ENCODE measurements at regions not wholly inside any gene's neighbourhood (a gene's known extent, or its start where the extent isn't known, plus 50 kb on each side); places are given as distances from the start of the nearest gene placed in this dataset.

- no peak overlapping the region for H3K4me3 ChIP-seq (ENCODE audit: insufficient read depth, low read depth, low read length)
- no peaks in the 10 kb centered on the region for H3K36me3 ChIP-seq (replicated peaks; ENCODE audit: control insufficient read depth, insufficient read depth, low read length)
- DNase-seq: no peak
- no peaks in the 10 kb centered on the region for H3K27me3 ChIP-seq (ENCODE audit: control insufficient read depth, insufficient read depth, low read length)
Observed at GRCh38 chr7:98679741-98680140, 62.7 kb downstream of the NPTX2 start.

GRCh38 chr7:98681511-98681910 is 64.4 kb downstream of the NPTX2 start:
- H3K36me3 ChIP-seq (replicated peaks; ENCODE audit: control insufficient read depth, insufficient read depth, low read length): no peaks in the 10 kb centered on the region
- DNase-seq: no peak
- H3K4me3 ChIP-seq (ENCODE audit: insufficient read depth, low read depth, low read length): no peak overlapping the region
- no peaks in the 10 kb centered on the region; the same call in 1 of the 2 replicates for H3K27me3 ChIP-seq (ENCODE audit: control insufficient read depth, insufficient read depth, low read length)

- Histone ChIP-seq H3K4me3 (ENCODE audit: insufficient read depth, low read depth, low read length) (no peak overlapping the region), H3K36me3 (replicated peaks; ENCODE audit: control insufficient read depth, insufficient read depth, low read length) (no peaks in the 10 kb centered on the region), H3K27me3 (ENCODE audit: control insufficient read depth, insufficient read depth, low read length) (no peaks in the 10 kb centered on the region; the same call in 1 of the 2 replicates)
- DNase-seq: no peak
Observed at GRCh38 chr7:98681951-98682350, 64.9 kb downstream of the NPTX2 start.

- no peak for DNase-seq
- no peak overlapping the region for H3K4me3 ChIP-seq (ENCODE audit: insufficient read depth, low read depth, low read length)
- no peaks in the 10 kb centered on the region; the same call in 1 of the 2 replicates for H3K27me3 ChIP-seq (ENCODE audit: control insufficient read depth, insufficient read depth, low read length)
- H3K36me3 ChIP-seq (replicated peaks; ENCODE audit: control insufficient read depth, insufficient read depth, low read length): no peaks in the 10 kb centered on the region
Observed at GRCh38 chr7:98683514-98683913, 66.4 kb downstream of the NPTX2 start.

- H3K4me3 ChIP-seq (ENCODE audit: insufficient read depth, low read depth, low read length): no peak overlapping the region
- H3K36me3 ChIP-seq (replicated peaks; ENCODE audit: control insufficient read depth, insufficient read depth, low read length): no peaks in the 10 kb centered on the region
- no peaks in the 10 kb centered on the region; the same call in 1 of the 2 replicates for H3K27me3 ChIP-seq (ENCODE audit: control insufficient read depth, insufficient read depth, low read length)
- DNase-seq: no peak
Observed at GRCh38 chr7:98685541-98685940, 68.5 kb downstream of the NPTX2 start.

GRCh38 chr7:98686466-98687080 is 69.5 kb downstream of the NPTX2 start:
- Histone ChIP-seq H3K4me3 (ENCODE audit: insufficient read depth, low read depth, low read length) (no peak overlapping the region), H3K36me3 (replicated peaks; ENCODE audit: control insufficient read depth, insufficient read depth, low read length) (no peaks in the 10 kb centered on the region), H3K27me3 (ENCODE audit: control insufficient read depth, insufficient read depth, low read length) (no peaks in the 10 kb centered on the region; the same call in 1 of the 2 replicates)
- DNase-seq: no peak

GRCh38 chr7:98687111-98687751 is 70.1 kb downstream of the NPTX2 start:
- DNase-seq: no peak
- Histone ChIP-seq H3K4me3 (ENCODE audit: insufficient read depth, low read depth, low read length) (no peak overlapping the region), H3K27me3 (ENCODE audit: control insufficient read depth, insufficient read depth, low read length) (no peaks in the 10 kb centered on the region; the same call in 1 of the 2 replicates), H3K36me3 (replicated peaks; ENCODE audit: control insufficient read depth, insufficient read depth, low read length) (no peaks in the 10 kb centered on the region)

- DNase-seq: no peak
- H3K36me3 ChIP-seq (replicated peaks; ENCODE audit: control insufficient read depth, insufficient read depth, low read length): no peaks in the 10 kb centered on the region
- no peaks in the 10 kb centered on the region for H3K27me3 ChIP-seq (ENCODE audit: control insufficient read depth, insufficient read depth, low read length)
- H3K4me3 ChIP-seq (ENCODE audit: insufficient read depth, low read depth, low read length): no peak overlapping the region
Observed at GRCh38 chr7:98691619-98692018, 74.5 kb downstream of the NPTX2 start.

- no peaks in the 10 kb centered on the region for H3K27me3 ChIP-seq (ENCODE audit: control insufficient read depth, insufficient read depth, low read length)
- H3K4me3 ChIP-seq (ENCODE audit: insufficient read depth, low read depth, low read length): no peak overlapping the region
- DNase-seq: no peak
- H3K36me3 ChIP-seq (replicated peaks; ENCODE audit: control insufficient read depth, insufficient read depth, low read length): no peaks in the 10 kb centered on the region
Observed at GRCh38 chr7:98697083-98697482, 80.0 kb downstream of the NPTX2 start.

- H3K27me3 ChIP-seq (ENCODE audit: control insufficient read depth, insufficient read depth, low read length): no peaks in the 10 kb centered on the region
- no peak overlapping the region for H3K4me3 ChIP-seq (ENCODE audit: insufficient read depth, low read depth, low read length)
- DNase-seq: no peak
- no peaks in the 10 kb centered on the region for H3K36me3 ChIP-seq (replicated peaks; ENCODE audit: control insufficient read depth, insufficient read depth, low read length)
Observed at GRCh38 chr7:98697485-98698240, 80.6 kb downstream of the NPTX2 start.

- no peaks in the 10 kb centered on the region for H3K36me3 ChIP-seq (replicated peaks; ENCODE audit: control insufficient read depth, insufficient read depth, low read length)
- no peak for DNase-seq
- no peaks in the 10 kb centered on the region for H3K27me3 ChIP-seq (ENCODE audit: control insufficient read depth, insufficient read depth, low read length)
- no peak overlapping the region for H3K4me3 ChIP-seq (ENCODE audit: insufficient read depth, low read depth, low read length)
Observed at GRCh38 chr7:98698976-98699375, 81.9 kb downstream of the NPTX2 start.

GRCh38 chr7:98700533-98700932 is 83.4 kb downstream of the NPTX2 start:
- DNase-seq: no peak
- no peaks in the 10 kb centered on the region for H3K27me3 ChIP-seq (ENCODE audit: control insufficient read depth, insufficient read depth, low read length)
- no peaks in the 10 kb centered on the region for H3K36me3 ChIP-seq (replicated peaks; ENCODE audit: control insufficient read depth, insufficient read depth, low read length)
- no peak overlapping the region for H3K4me3 ChIP-seq (ENCODE audit: insufficient read depth, low read depth, low read length)

- no peak for DNase-seq
- Histone ChIP-seq H3K4me3 (ENCODE audit: insufficient read depth, low read depth, low read length) (no peak overlapping the region), H3K27me3 (ENCODE audit: control insufficient read depth, insufficient read depth, low read length) (no peaks in the 10 kb centered on the region), H3K36me3 (replicated peaks; ENCODE audit: control insufficient read depth, insufficient read depth, low read length) (no peaks in the 10 kb centered on the region)
Observed at GRCh38 chr7:98701372-98701771, 84.3 kb downstream of the NPTX2 start.

- H3K36me3 ChIP-seq (replicated peaks; ENCODE audit: control insufficient read depth, insufficient read depth, low read length): no peaks in the 10 kb centered on the region
- no peak for DNase-seq
- H3K4me3 ChIP-seq (ENCODE audit: insufficient read depth, low read depth, low read length): no peak overlapping the region
- no peaks in the 10 kb centered on the region for H3K27me3 ChIP-seq (ENCODE audit: control insufficient read depth, insufficient read depth, low read length)
Observed at GRCh38 chr7:98702021-98702420, 84.9 kb downstream of the NPTX2 start.

GRCh38 chr7:98703916-98704315 is 86.8 kb downstream of the NPTX2 start:
- Histone ChIP-seq H3K4me3 (ENCODE audit: insufficient read depth, low read depth, low read length) (no peak overlapping the region), H3K27me3 (ENCODE audit: control insufficient read depth, insufficient read depth, low read length) (no peaks in the 10 kb centered on the region), H3K36me3 (replicated peaks; ENCODE audit: control insufficient read depth, insufficient read depth, low read length) (no peaks in the 10 kb centered on the region)
- DNase-seq: no peak
